Kidney capillary endothelial cell (primary cell): ENCODE measurements at regions not wholly inside any gene's neighbourhood (a gene's known extent, or its start where the extent isn't known, plus 50 kb on each side); places are given as distances from the start of the nearest gene placed in this dataset.

ENCODE experiments used
- DNase-seq: peaks from one replicate; pipeline ENCODE4 v3.0.0-alpha.2; 2018; ENCODE audit warnings: low spot score

DNA sequence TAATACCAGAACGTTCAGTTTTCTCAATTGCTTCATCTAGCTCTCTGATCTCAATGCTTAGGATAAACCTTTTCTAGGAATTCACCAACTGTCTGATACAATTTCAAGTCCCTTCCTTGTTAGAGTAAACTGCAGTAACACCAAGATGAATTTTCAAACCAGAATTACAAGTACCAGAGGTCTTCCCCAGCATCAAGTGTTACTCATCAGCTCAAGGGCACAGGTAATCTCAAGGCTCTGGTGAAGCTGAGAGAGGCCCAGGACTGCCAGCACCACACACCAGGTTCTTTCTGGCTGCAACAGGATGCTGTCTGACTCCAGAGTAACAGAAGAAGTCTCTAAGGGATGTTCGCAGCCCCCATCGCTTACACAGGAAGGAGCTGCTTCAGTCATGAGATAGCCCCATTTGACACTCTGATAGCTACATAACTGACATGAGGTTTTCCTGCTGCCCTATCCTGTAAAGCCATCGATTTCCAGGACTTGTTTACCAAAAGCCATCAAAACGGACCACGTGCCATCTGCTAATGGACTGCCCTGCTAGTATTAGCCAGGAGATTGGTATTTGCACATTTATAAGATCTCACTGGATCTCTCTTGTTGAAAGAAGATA is 549.4 kb downstream of the UTRN start:
- DNase-seq, result no peak

DNA sequence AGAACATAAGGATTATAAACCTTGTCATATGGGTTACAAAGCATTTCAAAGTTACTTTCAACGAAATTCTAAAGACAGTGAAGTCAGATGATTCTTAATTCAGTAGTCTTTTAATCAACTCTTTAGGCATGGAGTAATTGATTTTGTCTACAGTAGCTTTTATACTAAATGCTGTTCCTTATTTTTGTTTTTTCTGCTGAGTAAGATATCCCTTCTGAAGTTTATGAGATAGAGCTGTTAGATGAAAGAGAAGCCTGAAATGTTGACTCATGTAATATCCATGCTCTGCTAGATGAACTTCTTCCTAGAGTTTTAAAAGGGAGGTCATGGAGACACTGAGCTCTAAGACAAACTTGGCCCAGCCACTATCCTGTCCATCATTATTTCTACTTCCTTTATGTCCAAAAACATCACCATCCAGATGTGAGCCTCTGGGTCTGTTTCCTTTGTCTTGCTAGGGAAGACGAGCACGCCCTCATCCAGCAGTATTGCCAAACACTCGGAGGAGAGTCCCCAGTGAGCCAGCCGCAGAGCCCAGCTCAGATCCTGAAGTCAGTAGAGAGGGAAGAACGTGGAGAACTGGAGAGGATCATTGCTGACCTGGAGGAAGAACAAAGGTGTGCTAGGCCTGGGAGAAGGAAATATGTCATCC is 550.3 kb downstream of the UTRN start:
- no peak for DNase-seq

- DNase-seq, result no peak
Measured at GRCh38 chr6:144840619-144841018, 555.5 kb downstream of the UTRN start.

DNA sequence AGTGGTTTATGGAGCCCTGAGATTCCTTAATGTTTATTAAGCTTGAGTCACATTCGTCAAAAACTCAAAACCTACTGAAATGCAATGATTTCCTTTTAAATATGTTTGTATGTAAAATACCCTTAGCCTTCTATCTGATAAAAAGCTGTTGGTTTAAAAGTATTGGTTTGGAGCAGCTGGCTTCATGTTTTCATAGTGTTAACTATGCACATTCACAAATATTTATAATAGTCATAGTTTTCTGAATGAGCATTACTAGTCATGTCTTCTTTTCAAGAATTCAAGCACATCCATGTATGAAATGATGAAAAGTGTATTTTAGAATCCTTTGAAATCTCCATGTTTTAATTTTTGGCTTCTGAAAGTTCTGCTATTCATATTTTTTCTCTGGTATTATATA is 558.6 kb downstream of the UTRN start:
- no peak for DNase-seq

- DNase-seq, result no peak
Measured at GRCh38 chr6:144844596-144844995, 559.5 kb downstream of the UTRN start.

GRCh38 chr6:144845186-144845585 is 560.1 kb downstream of the UTRN start:
- no peak for DNase-seq

DNA sequence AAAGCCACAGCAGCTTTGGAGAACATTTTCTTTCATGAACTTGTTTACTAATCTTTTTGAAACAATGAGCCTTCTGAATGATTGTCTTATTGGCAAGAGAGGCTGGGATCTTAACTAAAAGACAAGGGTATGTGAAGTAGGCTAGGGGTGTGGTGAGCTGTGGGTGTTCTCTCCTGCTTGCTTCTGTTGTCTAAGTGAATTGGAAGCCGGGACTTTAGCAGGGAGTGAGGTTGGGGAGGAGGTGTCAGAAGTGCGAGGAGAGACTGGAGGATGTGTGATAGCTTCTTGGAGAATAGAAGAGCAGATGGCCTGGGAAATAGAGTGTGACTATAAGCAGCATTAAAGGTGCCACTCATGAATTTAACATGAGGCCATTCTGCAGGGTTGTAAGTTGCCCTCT is 562.8 kb downstream of the UTRN start:
- no peak for DNase-seq

DNA sequence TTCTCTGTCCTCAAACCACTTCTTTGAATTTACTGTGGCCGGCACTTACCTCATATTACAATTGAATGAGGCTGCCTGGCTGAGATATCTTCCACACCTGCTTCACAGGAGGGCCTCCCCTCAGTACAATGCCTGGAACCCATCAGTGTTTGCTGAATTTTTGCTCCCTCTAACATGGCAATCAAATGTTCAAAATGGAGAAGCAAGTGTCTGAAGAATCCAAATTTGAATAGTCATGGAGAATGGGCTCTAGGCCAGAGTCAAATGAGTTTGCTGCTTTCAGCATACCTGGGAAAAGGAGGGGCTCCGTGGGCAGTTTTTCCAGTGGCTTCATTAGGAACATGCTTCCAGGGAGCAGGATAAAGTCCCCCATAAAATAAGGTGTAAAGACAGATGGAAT is 564.8 kb downstream of the UTRN start:
- no peak for DNase-seq

- no peak for DNase-seq
Measured at GRCh38 chr6:144853603-144854002, 568.5 kb downstream of the UTRN start.

- DNase-seq, result no peak
Measured at GRCh38 chr6:144854654-144855053, 569.5 kb downstream of the UTRN start.

DNA sequence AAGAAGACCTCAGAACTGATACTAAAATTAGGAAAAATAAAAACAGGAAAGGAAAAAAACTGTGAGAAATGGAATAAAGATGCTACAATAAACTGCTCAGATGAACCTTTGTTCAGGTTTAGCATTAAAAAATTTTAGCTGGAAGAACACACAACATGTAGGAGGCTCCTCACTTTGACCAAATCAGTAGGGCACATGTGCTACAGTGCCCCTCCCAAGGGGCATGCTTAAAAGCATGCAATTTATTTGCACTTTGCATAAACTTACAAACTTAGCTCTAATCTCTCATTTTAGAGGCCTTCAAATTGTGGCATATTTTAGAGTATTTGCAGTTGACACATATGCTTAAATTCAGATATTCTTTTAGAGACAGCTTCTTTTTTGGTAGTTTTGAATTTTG is 570.2 kb downstream of the UTRN start:
- no peak for DNase-seq

- DNase-seq, result no peak
Measured at GRCh38 chr6:144855812-144856531, 570.8 kb downstream of the UTRN start.

- no peak for DNase-seq
Measured at GRCh38 chr6:144856622-144857021, 571.5 kb downstream of the UTRN start.

- no peak for DNase-seq
Measured at GRCh38 chr6:144857086-144857485, 572.0 kb downstream of the UTRN start.

- no peak for DNase-seq
Measured at GRCh38 chr6:144862769-144863168, 577.6 kb downstream of the UTRN start.

DNA sequence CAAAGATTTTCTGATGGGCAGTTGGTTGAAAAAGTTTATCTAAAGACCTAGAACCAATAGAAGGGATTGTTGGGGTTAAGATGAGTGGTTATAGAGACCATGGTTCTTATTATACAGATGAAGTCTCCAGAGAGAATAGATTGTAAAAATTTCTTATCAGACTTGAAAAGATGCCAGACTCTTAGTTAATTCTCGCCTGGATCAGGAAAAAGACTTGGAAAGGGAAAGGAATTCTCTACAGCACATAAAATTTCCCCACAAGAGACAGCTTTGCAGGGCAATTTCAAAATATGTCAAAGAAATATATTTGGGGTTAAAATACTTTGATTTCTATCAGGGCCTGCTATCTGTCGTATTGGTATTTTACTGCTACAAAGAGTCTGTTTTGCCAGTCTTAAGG is 582.6 kb downstream of the UTRN start:
- no peak for DNase-seq

DNA sequence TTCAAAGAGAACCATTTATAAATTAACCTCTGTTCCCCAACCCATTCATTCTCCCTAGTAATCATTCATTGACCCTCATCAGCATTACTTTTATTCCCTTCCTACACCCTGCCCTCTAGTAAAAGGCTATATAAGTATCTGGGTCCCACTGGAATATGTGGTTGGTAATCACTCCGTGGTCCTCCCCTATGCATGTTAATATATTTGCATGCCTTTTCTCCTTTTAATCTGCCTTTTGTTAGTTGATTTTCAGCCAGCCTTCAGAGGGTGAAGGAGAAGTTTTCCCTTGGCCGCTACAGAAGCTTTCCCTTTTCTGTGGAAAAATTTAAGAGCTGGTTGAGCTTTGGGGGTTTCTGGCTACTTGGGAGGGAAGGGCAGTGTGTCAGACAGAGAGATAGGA is 585.6 kb downstream of the UTRN start:
- no peak for DNase-seq

DNA sequence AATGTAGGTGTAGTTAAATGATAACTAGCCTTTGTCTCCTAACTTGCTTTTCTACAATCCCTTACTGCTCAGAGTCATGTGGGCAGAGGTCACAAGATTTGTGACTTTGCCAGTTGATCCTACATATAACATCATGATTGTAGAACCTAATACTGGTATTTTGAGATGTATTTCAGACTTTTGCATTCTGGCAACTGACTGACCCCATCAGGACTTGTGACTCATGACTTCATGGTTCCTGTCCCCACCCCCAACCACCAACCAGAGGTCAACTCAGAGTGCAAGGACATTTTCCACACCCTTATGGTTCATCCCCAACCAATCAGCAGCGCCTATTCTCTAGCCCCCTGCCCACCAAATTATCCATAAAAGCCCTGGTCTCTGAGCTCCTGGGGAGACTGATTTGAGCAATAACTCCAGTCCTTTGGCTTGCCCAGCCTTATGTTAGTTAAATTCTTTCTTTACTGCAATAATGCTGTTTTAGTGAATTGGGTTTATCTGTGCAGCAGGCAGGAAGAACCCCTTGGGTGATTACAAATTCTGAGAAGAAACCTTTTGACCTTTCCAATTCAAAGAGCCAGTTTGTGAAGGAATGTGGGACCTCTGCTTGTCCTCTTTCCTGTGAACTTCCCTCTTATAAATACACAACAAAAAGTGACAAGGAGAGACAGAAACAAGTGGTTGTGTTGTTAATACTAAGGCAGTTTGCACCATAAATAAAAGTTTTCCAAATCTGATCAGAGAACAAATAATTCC is 588.7 kb downstream of the UTRN start:
- DNase-seq, result no peak

DNA sequence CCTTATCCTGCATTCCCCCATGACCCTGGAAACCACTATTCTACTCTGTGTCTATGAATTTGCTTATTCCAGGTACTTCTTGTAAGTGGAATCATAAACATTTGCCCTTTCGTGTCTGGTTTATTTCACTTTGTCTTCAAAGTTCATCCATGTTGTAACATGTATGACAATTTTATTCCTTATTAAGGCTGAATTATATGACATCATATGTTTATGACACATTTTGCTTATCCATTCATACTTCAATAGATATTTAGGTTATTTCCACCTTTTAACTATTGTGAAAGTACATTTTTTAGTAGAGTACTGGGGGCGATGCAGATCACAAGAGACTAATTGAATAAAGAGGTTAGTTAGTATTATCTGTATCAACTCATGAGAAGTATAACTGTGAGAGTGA is 591.6 kb downstream of the UTRN start:
- no peak for DNase-seq

DNA sequence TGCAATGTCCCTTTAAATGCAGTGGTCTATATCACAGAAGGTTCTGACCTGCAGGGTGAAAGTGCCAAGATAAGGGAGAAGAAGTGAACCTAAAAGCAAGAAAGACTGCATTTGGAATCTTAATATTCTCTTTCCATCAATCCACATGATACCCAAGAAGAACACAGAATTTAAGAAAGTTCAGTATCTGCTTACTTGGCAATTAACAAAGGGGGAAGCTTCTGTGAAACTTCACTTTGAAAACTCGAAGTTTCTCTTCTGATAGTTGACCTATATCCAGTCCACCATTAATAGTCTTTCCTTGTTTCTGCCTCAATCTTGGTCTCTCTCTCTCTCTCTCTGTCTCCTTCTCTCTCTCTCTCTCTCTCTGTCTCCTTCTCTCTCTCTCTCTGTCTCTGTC is 592.0 kb downstream of the UTRN start:
- DNase-seq, result no peak

GRCh38 chr6:144878577-144878976 is 593.4 kb downstream of the UTRN start:
- DNase-seq, result no peak

DNA sequence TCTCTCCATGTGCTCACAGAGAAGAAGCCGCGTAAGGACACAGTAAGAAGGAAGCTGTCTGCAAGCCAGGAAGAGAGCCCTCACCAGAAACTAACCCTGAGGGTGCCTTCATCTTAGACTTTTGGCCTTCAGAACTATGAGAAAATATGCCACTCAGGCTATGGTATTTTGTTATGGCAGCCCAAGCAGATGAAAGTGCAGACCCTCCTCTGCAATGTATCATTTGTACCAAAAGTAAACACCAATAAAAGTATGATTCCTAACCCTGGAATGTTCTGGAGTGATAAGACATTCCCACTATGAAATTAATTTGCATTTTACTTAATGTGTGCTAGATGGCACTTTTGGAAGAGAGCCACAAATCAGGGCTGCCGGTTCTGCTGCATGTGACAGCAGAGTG is 594.3 kb downstream of the UTRN start:
- DNase-seq, result no peak

DNA sequence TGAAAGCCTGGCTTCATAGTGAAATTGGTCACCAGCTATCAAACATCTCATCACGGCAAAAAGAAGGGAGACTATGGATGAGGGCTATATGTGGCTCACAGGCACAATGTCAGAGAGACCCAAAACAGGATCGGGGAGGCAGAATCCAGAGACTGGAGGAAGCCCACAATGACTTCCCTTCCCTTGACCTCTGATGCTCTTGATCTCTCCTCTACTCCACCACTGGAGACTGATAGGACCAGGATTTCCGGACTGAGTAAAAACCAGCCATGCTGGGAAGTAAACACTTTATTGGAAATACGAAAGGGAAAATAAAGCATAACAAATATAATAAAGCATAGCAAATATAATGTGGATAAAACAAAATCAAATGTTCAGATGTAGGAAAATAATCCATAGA is 597.3 kb downstream of the UTRN start:
- no peak for DNase-seq
